Right lobe of liver (tissue), 6 donors: ENCODE measurements at regions not wholly inside any gene's neighbourhood (a gene's known extent, or its start where the extent isn't known, plus 50 kb on each side); places are given as distances from the start of the nearest gene placed in this dataset.

Source experiments
- ATAC-seq, 4 donors: fragments of 200-7000 bp; cut with Tn5 transposase; one replicate each; pipeline ENCODE4 v1.9.1; 2020; ENCODE audit warnings: mild to moderate bottlenecking in 4 of 4, moderate library complexity in 4 of 4
- DNase-seq, 3 donors: peaks; one replicate each; pipeline ENCODE4 v3.0.0-alpha.2; 2020
- H3K27ac ChIP-seq, 3 donors: fragments of 200-600 bp; one replicate each; pipeline ENCODE4 v1.8.0; 2022
- H3K27me3 ChIP-seq, 2 donors: fragments of 200-600 bp; one replicate each; pipeline ENCODE4 v1.8.0; 2022
- H3K36me3 ChIP-seq, 4 donors: fragments of 200-600 bp; sonication (generic) in 1 of 4; one replicate each; pipeline versions ENCODE4 v1.5.1 to v1.8.0; 2017 to 2022; ENCODE audit warnings: control low read depth in 1 of 4
- H3K4me1 ChIP-seq, 4 donors: fragments of 200-600 bp; sonication (generic) in 1 of 4; one replicate each; pipeline versions ENCODE4 v1.5.1 to v1.8.0; 2017 to 2022; ENCODE audit warnings: control low read depth in 1 of 4
- H3K4me3 ChIP-seq, 3 donors: fragments of 200-600 bp; one replicate each; pipeline ENCODE4 v1.8.0; 2022
- H3K9me3 ChIP-seq, 4 donors: fragments of 200-600 bp; sonication (generic) in 1 of 4; one replicate each; pipeline versions ENCODE4 v1.5.1 to v1.8.0; 2017 to 2022; ENCODE audit warnings: control low read depth in 1 of 4
- CTCF ChIP-seq, 4 donors: fragments of 200-600 bp in 3 of 4; fragments of 450-650 bp in 1 of 4; IDR thresholded peaks; one replicate each; pipeline versions ENCODE4 v1.5.1 to v1.8.0; 2016 to 2022; ENCODE audit warnings: antibody characterized with exemption in 4 of 4, mild to moderate bottlenecking in 2 of 4
- POLR2A ChIP-seq: fragments of 450-650 bp; IDR thresholded peaks from one replicate; pipeline ENCODE4 v1.6.1; 2017; ENCODE audit warnings: antibody characterized with exemption, mild to moderate bottlenecking
- WGBS: methylation state at CpG from one replicate; pipeline ENCODE4 v1.1.6; 2018; ENCODE audit warnings: low coverage, low lambda C conversion rate; ENCODE audit not compliant: insufficient coverage; ENCODE audit errors: missing lambda C conversion rate; 5-methylcytosine and 5-hydroxymethylcytosine counted together
- intact Hi-C, 2 donors: fragments of 100-400 bp; cut with DNase I; formaldehyde crosslinking; loops; one replicate each; pipeline versions ENCODE4 v1.11.2 to v1.14.1; 2022
- donor health status: DM: no; HTN: yes; CAD: no.
- donor health status: DM: no; HTN: no; CAD: no.
- donor health status: DM: no; HTN: no; CAD: no.
- donor health status: DM: no; HTN: yes; CAD: no.
- donor health status: DM: no; HTN: yes; CAD: no.

- Histone ChIP-seq H3K4me3 (no peak overlapping the region), H3K27ac (no peak overlapping the region), H3K27me3 (no peaks in the 10 kb centered on the region), H3K4me1 (no peaks in the 10 kb centered on the region), H3K9me3 (no peaks in the 10 kb centered on the region), H3K36me3 (no peaks in the 10 kb centered on the region)
- 72% methylated on average over 6 of the region's 6 CpGs for WGBS
- TF ChIP-seq CTCF (IDR thresholded peaks at IDR 0.05) (no peak), POLR2A (no peak)
- intact Hi-C loops: no loop called here
- ATAC-seq (no peak), DNase-seq (no peak)
These were observed 302.6 kb upstream of the SP4 start for GRCh38 chr7:21125297-21125696.

- TF ChIP-seq POLR2A (no peak), CTCF (IDR thresholded peaks at IDR 0.05) (no peak)
- Histone ChIP-seq H3K4me3 (no peak overlapping the region), H3K27me3 (no peaks in the 10 kb centered on the region), H3K36me3 (no peaks in the 10 kb centered on the region), H3K4me1 (no peaks in the 10 kb centered on the region), H3K9me3 (peaks cover 0 to 3% (median 0%) of the 10 kb centered on the region in 4 donors), H3K27ac (no peak overlapping the region)
- no peak for DNase-seq
- no peak for ATAC-seq
- intact Hi-C loops: no loop called here
- 33% methylated on average over 8 of the region's 8 CpGs for WGBS
These were observed 299.6 kb upstream of the SP4 start for GRCh38 chr7:21128062-21128817.

GRCh38 chr7:21131897-21132296 is 296.0 kb upstream of the SP4 start:
- intact Hi-C loops: no loop called here
- no peak overlapping the region for H3K4me3 ChIP-seq
- no peaks in the 10 kb centered on the region for H3K4me1 ChIP-seq
- DNase-seq: no peak
- no peaks in the 10 kb centered on the region for H3K27me3 ChIP-seq
- H3K36me3 ChIP-seq: no peaks in the 10 kb centered on the region
- TF ChIP-seq CTCF (IDR thresholded peaks at IDR 0.05) (no peak), POLR2A (no peak)
- 42% methylated on average over 1 of the region's 1 CpG for WGBS
- H3K27ac ChIP-seq: no peak overlapping the region
- ATAC-seq: no peak
- H3K9me3 ChIP-seq: peaks cover 0 to 3% (median 0%) of the 10 kb centered on the region in 4 donors

- 46% methylated on average over 2 of the region's 2 CpGs for WGBS
- intact Hi-C loops: no loop called here
- no peak overlapping the region for H3K27ac ChIP-seq
- H3K4me1 ChIP-seq: no peaks in the 10 kb centered on the region
- H3K27me3 ChIP-seq: no peaks in the 10 kb centered on the region
- no peak for TF ChIP-seq POLR2A
- TF ChIP-seq CTCF (IDR thresholded peaks at IDR 0.05): no peak
- DNase-seq (no peak), ATAC-seq (no peak)
- H3K4me3 ChIP-seq: no peak overlapping the region
- H3K36me3 ChIP-seq: no peaks in the 10 kb centered on the region
- H3K9me3 ChIP-seq: peaks cover 0 to 3% (median 0%) of the 10 kb centered on the region in 4 donors
These were observed 293.3 kb upstream of the SP4 start for GRCh38 chr7:21134631-21135030.
